ENCODE measurements at regions not wholly inside any gene's neighbourhood (a gene's known extent, or its start where the extent isn't known, plus 50 kb on each side); places are given as distances from the start of the nearest gene placed in this dataset.

DNA sequence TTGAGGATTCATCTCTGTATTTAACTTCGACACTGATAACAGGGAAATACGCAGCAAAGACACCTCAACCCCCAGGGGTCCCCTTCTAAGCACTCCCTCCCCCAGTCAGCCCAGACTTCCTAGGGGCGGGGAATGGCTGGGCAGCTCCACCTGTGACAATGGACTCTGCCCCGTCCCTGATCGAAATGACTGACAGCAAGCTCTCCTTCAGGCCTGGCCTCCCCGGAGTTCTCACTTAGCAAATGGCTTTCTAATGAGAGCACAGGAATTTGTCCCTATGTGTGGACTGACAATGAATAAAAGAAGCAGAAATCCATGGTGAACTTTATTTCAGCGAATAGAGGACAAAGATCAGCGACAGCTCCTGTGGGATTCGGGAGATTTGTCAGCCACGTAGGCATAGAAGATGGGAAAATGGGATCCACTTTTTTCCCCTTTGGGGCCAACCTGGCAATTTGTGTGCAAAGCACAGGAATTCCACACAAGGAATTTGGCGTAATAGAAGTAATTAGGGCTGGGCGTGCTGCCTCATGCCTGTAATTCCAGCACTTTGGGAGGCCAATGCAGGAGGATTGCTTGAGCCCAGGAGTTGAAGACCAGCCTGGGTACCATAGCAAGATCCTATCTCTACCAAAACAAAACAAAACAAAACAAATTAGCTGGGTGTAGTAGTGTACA, 63.8 kb downstream of the TNFAIP2 start:
- no peaks in the 10 kb centered on the region for H3K4me1 ChIP-seq
- no peak for DNase-seq
- no peak overlapping the region for H3K27ac ChIP-seq
- H3K27me3 ChIP-seq: no peaks in the 10 kb centered on the region
- TF ChIP-seq POLR2A (IDR thresholded peaks at IDR 0.05): no peak
- TF ChIP-seq, protein P1, sequence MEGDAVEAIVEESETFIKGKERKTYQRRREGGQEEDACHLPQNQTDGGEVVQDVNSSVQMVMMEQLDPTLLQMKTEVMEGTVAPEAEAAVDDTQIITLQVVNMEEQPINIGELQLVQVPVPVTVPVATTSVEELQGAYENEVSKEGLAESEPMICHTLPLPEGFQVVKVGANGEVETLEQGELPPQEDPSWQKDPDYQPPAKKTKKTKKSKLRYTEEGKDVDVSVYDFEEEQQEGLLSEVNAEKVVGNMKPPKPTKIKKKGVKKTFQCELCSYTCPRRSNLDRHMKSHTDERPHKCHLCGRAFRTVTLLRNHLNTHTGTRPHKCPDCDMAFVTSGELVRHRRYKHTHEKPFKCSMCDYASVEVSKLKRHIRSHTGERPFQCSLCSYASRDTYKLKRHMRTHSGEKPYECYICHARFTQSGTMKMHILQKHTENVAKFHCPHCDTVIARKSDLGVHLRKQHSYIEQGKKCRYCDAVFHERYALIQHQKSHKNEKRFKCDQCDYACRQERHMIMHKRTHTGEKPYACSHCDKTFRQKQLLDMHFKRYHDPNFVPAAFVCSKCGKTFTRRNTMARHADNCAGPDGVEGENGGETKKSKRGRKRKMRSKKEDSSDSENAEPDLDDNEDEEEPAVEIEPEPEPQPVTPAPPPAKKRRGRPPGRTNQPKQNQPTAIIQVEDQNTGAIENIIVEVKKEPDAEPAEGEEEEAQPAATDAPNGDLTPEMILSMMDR (IDR thresholded peaks at IDR 0.05): no peak
- WGBS, 2 donors: 88 to 95% methylated on average over 12 of the region's 12 CpGs
- H3K4me3 ChIP-seq: no peak overlapping the region
- intact Hi-C loops (cut with DNase I; ENCODE audit: low total_unique reads): loop anchor here (10.0 kb wide), 1 partner anchor 82 kb away; no protein-coding TSS in a partner anchor
- H3K36me3 ChIP-seq (ENCODE audit: low read depth, missing control alignments): no peaks in the 10 kb centered on the region
- no peaks in the 10 kb centered on the region for H3K9me3 ChIP-seq

DNA sequence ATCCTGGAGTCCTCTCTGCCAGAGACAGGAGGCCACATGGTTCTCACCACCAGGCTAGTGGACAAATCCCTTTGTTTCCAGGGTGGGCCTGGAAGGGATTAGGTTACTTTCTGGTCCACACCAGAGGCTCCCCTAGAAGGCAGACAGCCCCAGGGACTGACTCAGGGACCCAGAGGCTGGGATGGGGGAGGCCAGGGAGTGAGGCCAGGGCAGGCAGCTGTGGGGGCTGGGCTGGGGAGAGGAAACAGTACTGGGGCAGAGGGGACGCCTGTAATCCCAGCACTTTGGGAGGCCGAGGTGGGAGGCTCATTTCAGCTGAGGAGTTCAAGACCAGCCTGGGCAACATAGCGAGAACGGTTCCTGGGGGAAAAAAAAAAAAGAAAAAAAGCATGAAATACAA, 64.7 kb downstream of the TNFAIP2 start:
- intact Hi-C loops (cut with DNase I; ENCODE audit: low total_unique reads): loop anchor here (10.0 kb wide), 1 partner anchor 83 kb away; no protein-coding TSS in a partner anchor
- no peak for DNase-seq
- WGBS, 2 donors: 78 to 81% methylated on average over 4 of the region's 4 CpGs

DNA sequence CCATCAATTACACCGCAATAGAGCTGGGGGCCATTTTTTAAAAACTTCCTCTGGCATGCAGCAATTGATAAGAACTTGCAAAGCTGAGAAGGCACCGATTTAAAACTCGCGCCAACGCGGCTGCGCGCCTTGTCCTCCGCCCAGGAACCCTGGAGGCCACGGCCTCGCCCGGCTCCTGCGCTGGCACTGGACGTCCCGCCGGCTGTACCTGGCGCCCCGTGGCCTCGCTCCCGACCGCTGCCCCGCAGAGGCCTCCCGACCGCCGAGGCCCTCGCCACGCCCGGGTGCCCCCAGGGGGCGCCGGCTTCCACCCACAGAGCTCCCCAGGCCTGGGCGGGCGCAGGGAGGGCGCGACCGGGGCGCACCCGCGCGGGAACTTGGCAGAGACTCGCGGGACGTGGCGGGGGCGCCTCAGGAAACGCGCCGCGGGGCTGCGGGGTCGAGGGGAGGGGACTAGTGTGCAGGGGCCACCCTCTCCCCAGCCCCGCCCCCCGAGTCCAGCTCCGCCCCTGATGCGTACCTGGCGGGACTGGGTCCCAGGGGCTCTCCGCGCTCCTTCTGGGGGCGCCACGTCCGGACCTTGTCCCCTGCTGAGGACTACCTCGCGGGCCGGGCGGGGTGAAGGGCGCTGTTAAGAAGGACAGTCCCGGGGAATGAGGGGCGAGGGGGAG, 65.7 kb downstream of the TNFAIP2 start:
- no peaks in the 10 kb centered on the region for H3K9me3 ChIP-seq
- H3K36me3 ChIP-seq (ENCODE audit: low read depth, missing control alignments): no peaks in the 10 kb centered on the region
- DNase-seq: peak; percentile 52
- TF ChIP-seq POLR2A (IDR thresholded peaks at IDR 0.05): no peak
- TF ChIP-seq, protein P1 (IDR thresholded peaks at IDR 0.05): peak; percentile 16 to 53 (median 45)
- peak overlapping the region in 1 of 2 donors; percentile 45 for H3K27ac ChIP-seq
- H3K4me3 ChIP-seq: peak overlapping the region; percentile 47 to 64
- 6 to 11% methylated on average over 28 to 36 of the region's 67 CpGs for WGBS, 2 donors
- intact Hi-C loops (cut with DNase I; ENCODE audit: low total_unique reads): loop anchor here (10.0 kb wide), 1 partner anchor 84 kb away; no protein-coding TSS in a partner anchor
- no peaks in the 10 kb centered on the region for H3K4me1 ChIP-seq
- H3K27me3 ChIP-seq: no peaks in the 10 kb centered on the region

More for the DNA sequence above, 64.7 kb downstream of the TNFAIP2 start:
- Histone ChIP-seq H3K4me1 (no peaks in the 10 kb centered on the region), H3K9me3 (no peaks in the 10 kb centered on the region), H3K27me3 (no peaks in the 10 kb centered on the region), H3K27ac (no peak overlapping the region), H3K4me3 (no peak overlapping the region), H3K36me3 (ENCODE audit: low read depth, missing control alignments) (no peaks in the 10 kb centered on the region)
- TF ChIP-seq, protein P1 (IDR thresholded peaks at IDR 0.05): no peak
- no peak for TF ChIP-seq POLR2A (IDR thresholded peaks at IDR 0.05)

DNA sequence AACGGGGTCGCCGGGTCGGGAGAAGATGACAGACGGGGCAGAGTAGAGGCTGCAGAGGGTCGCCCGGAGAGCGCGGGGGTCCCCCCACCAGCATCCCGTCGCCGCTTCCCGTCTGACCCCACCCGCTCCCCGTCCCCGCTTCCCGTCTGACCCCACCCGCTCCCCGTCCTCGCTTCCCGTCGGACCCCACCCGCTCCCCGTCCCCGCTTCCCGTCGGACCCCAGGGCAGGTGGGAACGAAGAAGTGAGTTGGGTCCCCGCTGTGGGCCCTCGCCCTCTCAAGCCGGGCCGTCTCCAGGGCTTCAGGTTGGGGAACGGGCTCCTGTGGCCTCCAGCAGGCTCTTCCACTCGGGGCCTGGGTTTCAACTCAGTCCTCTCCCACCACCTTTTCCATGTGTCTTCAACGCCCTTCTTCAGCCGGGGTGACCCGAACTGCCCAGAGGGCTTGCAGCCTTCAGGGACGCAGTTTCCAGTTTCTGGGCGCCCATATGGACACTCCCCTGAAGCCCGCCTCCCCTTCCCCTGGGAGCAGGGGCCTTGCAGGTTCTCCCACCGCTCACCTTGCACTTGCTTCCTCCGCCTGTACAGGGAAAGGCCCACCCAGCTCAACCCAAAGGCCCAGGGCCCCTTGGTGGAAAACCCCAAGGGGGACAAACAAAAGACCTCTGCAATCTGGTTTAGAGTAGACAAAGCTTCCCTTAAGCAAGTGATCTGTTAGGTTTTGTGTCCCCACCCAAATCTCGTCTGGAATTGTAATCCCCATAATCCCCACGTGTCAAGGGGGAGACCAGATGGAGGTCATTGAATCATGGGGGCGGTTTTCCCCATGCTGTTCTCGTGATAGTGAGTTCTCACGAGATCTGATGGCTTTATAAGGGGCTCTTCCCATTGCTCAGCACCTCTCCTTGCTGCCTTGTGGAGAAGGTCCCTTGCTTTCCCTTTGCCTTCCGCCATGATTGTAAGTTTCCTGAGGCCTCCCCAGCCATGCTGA, 66.5 kb downstream of the TNFAIP2 start:
- no peaks in the 10 kb centered on the region for H3K27me3 ChIP-seq
- H3K4me1 ChIP-seq: no peaks in the 10 kb centered on the region
- H3K4me3 ChIP-seq: peak overlapping the region; percentile 47 to 64
- peak; percentile 27 for DNase-seq
- no peak for TF ChIP-seq POLR2A (IDR thresholded peaks at IDR 0.05)
- TF ChIP-seq, protein P1 (IDR thresholded peaks at IDR 0.05): no peak
- 38 to 60% methylated on average over 45 to 48 of the region's 48 CpGs for WGBS, 2 donors
- no peaks in the 10 kb centered on the region for H3K36me3 ChIP-seq (ENCODE audit: low read depth, missing control alignments)
- intact Hi-C loops (cut with DNase I; ENCODE audit: low total_unique reads): loop anchor here (10.0 kb wide), 1 partner anchor 85 kb away; no protein-coding TSS in a partner anchor
- H3K27ac ChIP-seq: no peak overlapping the region
- H3K9me3 ChIP-seq: no peaks in the 10 kb centered on the region

Data from testis (tissue), 2 donors.